ENCODE measurements at regions not wholly inside any gene's neighbourhood (a gene's known extent, or its start where the extent isn't known, plus 50 kb on each side); places are given as distances from the start of the nearest gene placed in this dataset.

DNA sequence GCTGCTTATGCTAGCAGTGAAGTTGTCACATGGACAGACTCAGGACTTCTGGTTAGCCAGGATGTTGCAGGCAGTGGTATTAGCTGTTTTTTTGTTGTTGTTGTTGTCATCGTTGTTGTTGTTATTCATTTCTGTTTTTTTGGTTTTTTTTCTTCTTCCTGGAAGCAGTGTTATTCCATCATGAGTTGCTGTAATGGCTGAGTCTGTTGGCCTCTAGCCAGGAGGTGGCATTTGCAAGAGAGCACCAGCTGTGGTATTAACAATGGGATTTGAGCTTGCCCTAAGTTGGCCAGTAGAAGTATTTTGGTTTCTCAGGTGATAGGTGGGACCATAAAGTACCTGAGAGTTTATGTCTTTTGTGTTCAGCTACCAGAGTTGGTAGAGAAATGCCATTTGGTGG lies 561.1 kb downstream of the KCTD16 start:
- Histone ChIP-seq H2AFZ (no peak overlapping the region), H3K4me1 (replicated peaks; ENCODE audit: insufficient read depth) (no peaks in the 10 kb centered on the region), H4K20me1 (ENCODE audit: insufficient read depth) (no peaks in the 10 kb centered on the region), H3F3A (ENCODE audit: insufficient read depth, low read depth) (no peaks in the 10 kb centered on the region), H3K36me3 (ENCODE audit: low read depth) (no peaks in the 10 kb centered on the region), H3K9me3 (ENCODE audit: insufficient read depth, low read depth) (no peaks in the 10 kb centered on the region), H3K4me2 (no peak overlapping the region), H3K27me3 (ENCODE audit: insufficient read depth, low read depth) (no peaks in the 10 kb centered on the region), H3K4me3 (no peak overlapping the region), H3K27ac (no peak overlapping the region), H3K9me2 (ENCODE audit: insufficient read depth) (0 out of 2 replicates have a peak, but pooled peaks cover 5% of the 10 kb centered on the region), H3K79me2 (ENCODE audit: low read depth) (no peaks in the 10 kb centered on the region)
- BruUV-seq (replicated peaks), result no TSS peak
- no peak for DNase-seq
- CTCF ChIA-PET, result no interaction called here
- POLR2A ChIA-PET (ENCODE audit: unreplicated experiment), result no interaction called here
- intact Hi-C loops (cut with micrococcal nuclease; ENCODE audit: unreplicated experiment), result no loop called here
- no peak for TF ChIP-seq EZH2 (IDR thresholded peaks at IDR 0.05; ENCODE audit: low read depth)
- TF ChIP-seq, protein P1, sequence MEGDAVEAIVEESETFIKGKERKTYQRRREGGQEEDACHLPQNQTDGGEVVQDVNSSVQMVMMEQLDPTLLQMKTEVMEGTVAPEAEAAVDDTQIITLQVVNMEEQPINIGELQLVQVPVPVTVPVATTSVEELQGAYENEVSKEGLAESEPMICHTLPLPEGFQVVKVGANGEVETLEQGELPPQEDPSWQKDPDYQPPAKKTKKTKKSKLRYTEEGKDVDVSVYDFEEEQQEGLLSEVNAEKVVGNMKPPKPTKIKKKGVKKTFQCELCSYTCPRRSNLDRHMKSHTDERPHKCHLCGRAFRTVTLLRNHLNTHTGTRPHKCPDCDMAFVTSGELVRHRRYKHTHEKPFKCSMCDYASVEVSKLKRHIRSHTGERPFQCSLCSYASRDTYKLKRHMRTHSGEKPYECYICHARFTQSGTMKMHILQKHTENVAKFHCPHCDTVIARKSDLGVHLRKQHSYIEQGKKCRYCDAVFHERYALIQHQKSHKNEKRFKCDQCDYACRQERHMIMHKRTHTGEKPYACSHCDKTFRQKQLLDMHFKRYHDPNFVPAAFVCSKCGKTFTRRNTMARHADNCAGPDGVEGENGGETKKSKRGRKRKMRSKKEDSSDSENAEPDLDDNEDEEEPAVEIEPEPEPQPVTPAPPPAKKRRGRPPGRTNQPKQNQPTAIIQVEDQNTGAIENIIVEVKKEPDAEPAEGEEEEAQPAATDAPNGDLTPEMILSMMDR (conservative IDR thresholded peaks at IDR 0.05), result no peak

- Histone ChIP-seq H3K9me3 (ENCODE audit: insufficient read depth, low read depth) (no peaks in the 10 kb centered on the region), H3K27me3 (ENCODE audit: insufficient read depth, low read depth) (no peaks in the 10 kb centered on the region), H3K27ac (no peak overlapping the region), H3K9me2 (ENCODE audit: insufficient read depth) (no peaks in the 10 kb centered on the region), H3F3A (ENCODE audit: insufficient read depth, low read depth) (no peaks in the 10 kb centered on the region), H3K79me2 (ENCODE audit: low read depth) (no peaks in the 10 kb centered on the region), H4K20me1 (ENCODE audit: insufficient read depth) (no peaks in the 10 kb centered on the region), H3K4me2 (no peak overlapping the region), H2AFZ (no peak overlapping the region), H3K4me1 (replicated peaks; ENCODE audit: insufficient read depth) (no peaks in the 10 kb centered on the region), H3K36me3 (ENCODE audit: low read depth) (no peaks in the 10 kb centered on the region), H3K4me3 (no peak overlapping the region)
- BruUV-seq (replicated peaks), result no TSS peak
- DNase-seq, result no peak
- CTCF ChIA-PET, result no interaction called here
- intact Hi-C loops (cut with micrococcal nuclease; ENCODE audit: unreplicated experiment), result no loop called here
- POLR2A ChIA-PET (ENCODE audit: unreplicated experiment), result no interaction called here
- TF ChIP-seq EZH2 (IDR thresholded peaks at IDR 0.05; ENCODE audit: low read depth), result no peak
- TF ChIP-seq, protein P1 (conservative IDR thresholded peaks at IDR 0.05), result no peak
These were observed 541.4 kb downstream of the KCTD16 start for GRCh38 chr5:144712090-144712489.

GRCh38 chr5:144711172-144711571 lies 540.5 kb downstream of the KCTD16 start:
- ChIA-PET CTCF (no interaction called here), POLR2A (ENCODE audit: unreplicated experiment) (no interaction called here)
- Histone ChIP-seq H3K9me2 (ENCODE audit: insufficient read depth) (no peaks in the 10 kb centered on the region), H3K4me1 (replicated peaks; ENCODE audit: insufficient read depth) (no peaks in the 10 kb centered on the region), H3K27me3 (ENCODE audit: insufficient read depth, low read depth) (no peaks in the 10 kb centered on the region), H4K20me1 (ENCODE audit: insufficient read depth) (no peaks in the 10 kb centered on the region), H3K4me2 (no peak overlapping the region), H3K79me2 (ENCODE audit: low read depth) (no peaks in the 10 kb centered on the region), H3K36me3 (ENCODE audit: low read depth) (no peaks in the 10 kb centered on the region), H3K4me3 (no peak overlapping the region), H2AFZ (no peak overlapping the region), H3K9me3 (ENCODE audit: insufficient read depth, low read depth) (no peaks in the 10 kb centered on the region), H3F3A (ENCODE audit: insufficient read depth, low read depth) (no peaks in the 10 kb centered on the region), H3K27ac (no peak overlapping the region)
- no TSS peak for BruUV-seq (replicated peaks)
- intact Hi-C loops (cut with micrococcal nuclease; ENCODE audit: unreplicated experiment), result no loop called here
- no peak for DNase-seq
- TF ChIP-seq, protein P1 (conservative IDR thresholded peaks at IDR 0.05), result no peak
- TF ChIP-seq EZH2 (IDR thresholded peaks at IDR 0.05; ENCODE audit: low read depth), result no peak
